HG02763 (cell line): ENCODE measurements at regions not wholly inside any gene's neighbourhood (a gene's known extent, or its start where the extent isn't known, plus 50 kb on each side); places are given as distances from the start of the nearest gene placed in this dataset.
"Not testable (repeated sequence)": the region's sequence is repeated elsewhere in the genome, so short reads cannot be mapped to it uniquely, and the experiment has no call there.

Source experiments
- ATAC-seq: cut with Tn5 transposase; IDR thresholded peaks from one replicate; pipeline ENCODE4 v1.9.1; 2021; ENCODE audit warnings: mild to moderate bottlenecking, moderate library complexity; ENCODE audit not compliant: unreplicated experiment

GRCh38 chr12:114858388-114859146, 174.6 kb upstream of the TBX3 start:
- no peak for ATAC-seq

- no peak for ATAC-seq
These were observed 171.7 kb upstream of the TBX3 start for GRCh38 chr12:114855678-114856077.

- ATAC-seq, result no peak
These were observed 169.1 kb upstream of the TBX3 start for GRCh38 chr12:114852976-114853529.

GRCh38 chr12:114851981-114852380, 168.0 kb upstream of the TBX3 start:
- no peak for ATAC-seq

GRCh38 chr12:114850661-114851275, 166.8 kb upstream of the TBX3 start:
- ATAC-seq, result no peak

- ATAC-seq, result no peak
These were observed 164.7 kb upstream of the TBX3 start for GRCh38 chr12:114848666-114849065.

- ATAC-seq, result no peak
These were observed 163.6 kb upstream of the TBX3 start for GRCh38 chr12:114847441-114848035.

GRCh38 chr12:114846771-114847170, 162.8 kb upstream of the TBX3 start:
- no peak for ATAC-seq

GRCh38 chr12:114841557-114842251, 157.7 kb upstream of the TBX3 start:
- ATAC-seq, result no peak

GRCh38 chr12:114838480-114838879, 154.5 kb upstream of the TBX3 start:
- ATAC-seq, result no peak

GRCh38 chr12:114836609-114837008, 152.6 kb upstream of the TBX3 start:
- no peak for ATAC-seq

GRCh38 chr12:114835031-114835430, 151.1 kb upstream of the TBX3 start:
- no peak for ATAC-seq

- ATAC-seq, result no peak
These were observed 150.6 kb upstream of the TBX3 start for GRCh38 chr12:114834621-114835020.

GRCh38 chr12:114829833-114830232, 145.9 kb upstream of the TBX3 start:
- no peak for ATAC-seq

GRCh38 chr12:114829244-114829643, 145.3 kb upstream of the TBX3 start:
- not testable (repeated sequence) for ATAC-seq

- ATAC-seq, result no peak
These were observed 143.5 kb upstream of the TBX3 start for GRCh38 chr12:114827461-114827860.

- ATAC-seq, result no peak
These were observed 142.3 kb upstream of the TBX3 start for GRCh38 chr12:114826244-114826643.

GRCh38 chr12:114823724-114824123, 139.7 kb upstream of the TBX3 start:
- no peak for ATAC-seq

- no peak for ATAC-seq
These were observed 137.6 kb upstream of the TBX3 start for GRCh38 chr12:114821570-114821969.

GRCh38 chr12:114820796-114821195, 136.8 kb upstream of the TBX3 start:
- no peak for ATAC-seq
